ENCODE measurements at regions not wholly inside any gene's neighbourhood (a gene's known extent, or its start where the extent isn't known, plus 50 kb on each side); places are given as distances from the start of the nearest gene placed in this dataset.

- no peaks in the 10 kb centered on the region for H3K9me3 ChIP-seq (replicated peaks; ENCODE audit: control insufficient read depth, insufficient read depth, low read length)
- no peaks in the 10 kb centered on the region for H4K20me1 ChIP-seq (replicated peaks; ENCODE audit: control insufficient read depth, extremely low read depth, insufficient read depth, low read length)
- no peak overlapping the region for H3K4me3 ChIP-seq (replicated peaks in 1 of 3; ENCODE audit: insufficient read depth in 1 of 3, low read depth in 1 of 3, low read length in 3 of 3)
- POLR2A ChIA-PET, result no interaction called here
- H3K9me1 ChIP-seq (replicated peaks; ENCODE audit: control insufficient read depth, extremely low read depth, insufficient read depth, low read length), result no peaks in the 10 kb centered on the region
- no peak overlapping the region for H3K27ac ChIP-seq (ENCODE audit: insufficient read depth, low read depth, low read length)
- H3K9ac ChIP-seq (replicated peaks; ENCODE audit: extremely low read depth, insufficient read depth, low read length), result no peak overlapping the region
- DNase-seq (ENCODE audit: low read depth, low spot score) (no peak), FAIRE-seq (no peak)
- BruUV-seq (replicated peaks), result no TSS peak
- H3K79me2 ChIP-seq (ENCODE audit: control insufficient read depth, insufficient read depth, low read length), result no peaks in the 10 kb centered on the region
- intact Hi-C loops (cut with micrococcal nuclease) (no loop called here), dilution Hi-C loops (cut with MboI; ENCODE audit: extremely low pct_ligation_motif_present, low sequenced_read_pairs) (no loop called here)
- no peak overlapping the region for H2AFZ ChIP-seq (ENCODE audit: low read depth, low read length)
- no peak overlapping the region for H3K4me2 ChIP-seq (ENCODE audit: insufficient read depth, low read length)
- TF ChIP-seq FOS (IDR thresholded peaks at IDR 0.05; ENCODE audit: borderline replicate concordance, insufficient read depth, low read length) (no peak), EZH2 (IDR thresholded peaks at IDR 0.05; ENCODE audit: borderline replicate concordance, low read depth, low read length, severe bottlenecking) (no peak), CTCF (IDR thresholded peaks at IDR 0.05; ENCODE audit: extremely low read depth in 1 of 2, insufficient read depth in 1 of 2, low read depth in 1 of 2, low read length in 2 of 2) (no peak), POLR2AphosphoS5 (IDR thresholded peaks at IDR 0.05; ENCODE audit: insufficient read depth, low read depth, low read length) (no peak), GATA2 (IDR thresholded peaks at IDR 0.05; ENCODE audit: insufficient read depth, insufficient read length, low read depth, low read length) (no peak), JUN (IDR thresholded peaks at IDR 0.05; ENCODE audit: borderline replicate concordance, insufficient read depth, insufficient read length, low read depth) (no peak), POLR2A (IDR thresholded peaks at IDR 0.05; ENCODE audit: low read depth, low read length) (no peak), MYC (IDR thresholded peaks at IDR 0.05; ENCODE audit: low read depth, low read length) (no peak), MAX (IDR thresholded peaks at IDR 0.05; ENCODE audit: insufficient read depth, insufficient read length) (no peak)
- no peaks in the 10 kb centered on the region for H3K4me1 ChIP-seq (ENCODE audit: control insufficient read depth, extremely low read depth, insufficient read depth, low read length)
- no peaks in the 10 kb centered on the region for H3K27me3 ChIP-seq (ENCODE audit: control insufficient read depth in 2 of 2, insufficient read depth in 2 of 2, low read length in 2 of 2)
- H3K36me3 ChIP-seq (ENCODE audit: control insufficient read depth in 2 of 2, extremely low read depth in 1 of 2, insufficient read depth in 2 of 2, low read length in 2 of 2), result no peaks in the 10 kb centered on the region
- CTCF ChIA-PET, result no interaction called here
These were observed 287.2 kb downstream of the NUF2 start for GRCh38 chr1:163608979-163609378.
